Gastroesophageal sphincter (tissue), 3 donors: ENCODE measurements at regions not wholly inside any gene's neighbourhood (a gene's known extent, or its start where the extent isn't known, plus 50 kb on each side); places are given as distances from the start of the nearest gene placed in this dataset.

ENCODE experiments used
- POLR2A ChIP-seq, 2 donors: fragments of 450-650 bp; IDR thresholded peaks; one replicate each; pipeline ENCODE4 v1.6.1; 2017; ENCODE audit warnings: antibody characterized with exemption in 2 of 2, mild to moderate bottlenecking in 2 of 2, moderate library complexity in 1 of 2
- POLR2AphosphoS5 ChIP-seq: sonication (generic); formaldehyde crosslinking; IDR thresholded peaks from one replicate; pipeline ENCODE4 v1.6.1; 2017; ENCODE audit warnings: antibody characterized with exemption
- TF ChIP-seq, protein P1 (sequence below), 4 experiments: fragments of 200-600 bp in 2 of 4; fragments of 450-650 bp in 2 of 4; sonication (generic) in 1 of 4; IDR thresholded peaks; one replicate each; pipeline ENCODE4 v1.5.1; 2017 to 2019; ENCODE audit warnings: antibody characterized with exemption in 4 of 4, mild to moderate bottlenecking in 2 of 4, moderate library complexity in 2 of 4

DNA sequence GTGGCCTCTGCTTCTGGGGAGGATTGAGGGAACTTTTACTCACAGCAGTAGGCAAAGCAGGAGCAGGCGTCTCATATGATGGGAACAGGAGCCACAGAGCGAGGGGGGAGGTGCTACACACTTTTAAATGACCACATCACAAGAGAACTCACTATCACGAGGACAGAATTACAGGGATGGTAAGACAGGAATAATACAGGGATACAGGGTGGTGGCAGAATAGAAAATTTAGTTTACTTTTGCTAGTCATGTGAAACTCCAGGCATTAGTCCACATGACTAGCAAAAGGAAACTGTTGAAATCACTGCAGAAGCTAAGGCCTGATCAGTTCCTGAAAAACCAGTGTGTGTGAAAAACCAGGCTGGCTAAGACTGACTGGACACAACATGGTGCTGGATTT, 382.4 kb downstream of the NNT start:
- TF ChIP-seq, protein P1, sequence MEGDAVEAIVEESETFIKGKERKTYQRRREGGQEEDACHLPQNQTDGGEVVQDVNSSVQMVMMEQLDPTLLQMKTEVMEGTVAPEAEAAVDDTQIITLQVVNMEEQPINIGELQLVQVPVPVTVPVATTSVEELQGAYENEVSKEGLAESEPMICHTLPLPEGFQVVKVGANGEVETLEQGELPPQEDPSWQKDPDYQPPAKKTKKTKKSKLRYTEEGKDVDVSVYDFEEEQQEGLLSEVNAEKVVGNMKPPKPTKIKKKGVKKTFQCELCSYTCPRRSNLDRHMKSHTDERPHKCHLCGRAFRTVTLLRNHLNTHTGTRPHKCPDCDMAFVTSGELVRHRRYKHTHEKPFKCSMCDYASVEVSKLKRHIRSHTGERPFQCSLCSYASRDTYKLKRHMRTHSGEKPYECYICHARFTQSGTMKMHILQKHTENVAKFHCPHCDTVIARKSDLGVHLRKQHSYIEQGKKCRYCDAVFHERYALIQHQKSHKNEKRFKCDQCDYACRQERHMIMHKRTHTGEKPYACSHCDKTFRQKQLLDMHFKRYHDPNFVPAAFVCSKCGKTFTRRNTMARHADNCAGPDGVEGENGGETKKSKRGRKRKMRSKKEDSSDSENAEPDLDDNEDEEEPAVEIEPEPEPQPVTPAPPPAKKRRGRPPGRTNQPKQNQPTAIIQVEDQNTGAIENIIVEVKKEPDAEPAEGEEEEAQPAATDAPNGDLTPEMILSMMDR (IDR thresholded peaks at IDR 0.05) = no peak
- TF ChIP-seq POLR2A (IDR thresholded peaks at IDR 0.05) (no peak), POLR2AphosphoS5 (no peak)
